Esophagus squamous epithelium (tissue), 5 donors: ENCODE measurements at regions not wholly inside any gene's neighbourhood (a gene's known extent, or its start where the extent isn't known, plus 50 kb on each side); places are given as distances from the start of the nearest gene placed in this dataset.

Source experiments
- DNase-seq: peaks from one replicate; lab custom pipeline; 2025; lab: John Stamatoyannopoulos, UW
- H3K27ac ChIP-seq, 4 donors: fragments of 200-600 bp; sonication (generic); one replicate each; pipeline ENCODE4 v1.5.1; 2016 to 2019; ENCODE audit warnings: mild to moderate bottlenecking in 1 of 4
- H3K27me3 ChIP-seq, 4 donors: fragments of 200-600 bp; sonication (generic); 1 replicate in 3 of 4; 2 replicates in 1 of 4; pipeline versions ENCODE4 v1.5.1 to v1.6.0; 2017 to 2021; ENCODE audit warnings: antibody characterized with exemption in 1 of 4
- H3K36me3 ChIP-seq, 3 donors: fragments of 200-600 bp; sonication (generic); one replicate each; pipeline ENCODE4 v1.5.1; 2016 to 2019
- H3K4me1 ChIP-seq, 3 donors: fragments of 200-600 bp; sonication (generic); one replicate each; pipeline ENCODE4 v1.5.1; 2017 to 2019
- H3K4me3 ChIP-seq, 4 donors: fragments of 200-600 bp; sonication (generic); 1 replicate in 3 of 4; 2 replicates in 1 of 4; pipeline ENCODE4 v1.5.1; 2016 to 2019; ENCODE audit warnings: mild to moderate bottlenecking in 2 of 4, moderate library complexity in 1 of 4
- H3K9me3 ChIP-seq, 3 donors: fragments of 200-600 bp; sonication (generic); one replicate each; pipeline ENCODE4 v1.5.1; 2016 to 2019
- POLR2A ChIP-seq, 4 donors: fragments of 450-650 bp; IDR thresholded peaks; one replicate each; pipeline ENCODE4 v1.6.1; 2017; ENCODE audit warnings: antibody characterized with exemption in 4 of 4, mild to moderate bottlenecking in 4 of 4, moderate library complexity in 3 of 4
- WGBS, 2 donors: methylation state at CpG; one replicate each; pipeline ENCODE4 v1.1.5; 2018; 5-methylcytosine and 5-hydroxymethylcytosine counted together
- intact Hi-C: fragments of 100-400 bp; cut with DNase I; formaldehyde crosslinking; loops from one replicate; pipeline ENCODE4 v1.15.0; 2022
- TF ChIP-seq, protein P1 (sequence below), 6 experiments: fragments of 450-650 bp in 4 of 6; fragments of 200-600 bp in 2 of 6; sonication (generic) in 2 of 6; IDR thresholded peaks; one replicate each; pipeline ENCODE4 v1.5.1; 2016 to 2019; ENCODE audit warnings: antibody characterized with exemption in 6 of 6, mild to moderate bottlenecking in 4 of 6, moderate library complexity in 4 of 6
- donor health status: DM: yes; HTN: yes; CAD: no.

GRCh38 chr18:78244779-78245178, 734.8 kb upstream of the SALL3 start:
- H3K27ac ChIP-seq = no peak overlapping the region
- peaks cover 0 to 9% (median 0%) of the 10 kb centered on the region in 4 donors for H3K27me3 ChIP-seq
- no peaks in the 10 kb centered on the region for H3K9me3 ChIP-seq
- no peak for DNase-seq
- 57 to 80% methylated on average over 4 of the region's 4 CpGs for WGBS, 2 donors
- TF ChIP-seq POLR2A (IDR thresholded peaks at IDR 0.05) = no peak
- TF ChIP-seq, protein P1, sequence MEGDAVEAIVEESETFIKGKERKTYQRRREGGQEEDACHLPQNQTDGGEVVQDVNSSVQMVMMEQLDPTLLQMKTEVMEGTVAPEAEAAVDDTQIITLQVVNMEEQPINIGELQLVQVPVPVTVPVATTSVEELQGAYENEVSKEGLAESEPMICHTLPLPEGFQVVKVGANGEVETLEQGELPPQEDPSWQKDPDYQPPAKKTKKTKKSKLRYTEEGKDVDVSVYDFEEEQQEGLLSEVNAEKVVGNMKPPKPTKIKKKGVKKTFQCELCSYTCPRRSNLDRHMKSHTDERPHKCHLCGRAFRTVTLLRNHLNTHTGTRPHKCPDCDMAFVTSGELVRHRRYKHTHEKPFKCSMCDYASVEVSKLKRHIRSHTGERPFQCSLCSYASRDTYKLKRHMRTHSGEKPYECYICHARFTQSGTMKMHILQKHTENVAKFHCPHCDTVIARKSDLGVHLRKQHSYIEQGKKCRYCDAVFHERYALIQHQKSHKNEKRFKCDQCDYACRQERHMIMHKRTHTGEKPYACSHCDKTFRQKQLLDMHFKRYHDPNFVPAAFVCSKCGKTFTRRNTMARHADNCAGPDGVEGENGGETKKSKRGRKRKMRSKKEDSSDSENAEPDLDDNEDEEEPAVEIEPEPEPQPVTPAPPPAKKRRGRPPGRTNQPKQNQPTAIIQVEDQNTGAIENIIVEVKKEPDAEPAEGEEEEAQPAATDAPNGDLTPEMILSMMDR (IDR thresholded peaks at IDR 0.05) = no peak
- no peaks in the 10 kb centered on the region for H3K36me3 ChIP-seq
- peaks cover 0 to 27% (median 8%) of the 10 kb centered on the region in 3 donors for H3K4me1 ChIP-seq
- no peak overlapping the region for H3K4me3 ChIP-seq
- intact Hi-C loops = no loop called here

DNA sequence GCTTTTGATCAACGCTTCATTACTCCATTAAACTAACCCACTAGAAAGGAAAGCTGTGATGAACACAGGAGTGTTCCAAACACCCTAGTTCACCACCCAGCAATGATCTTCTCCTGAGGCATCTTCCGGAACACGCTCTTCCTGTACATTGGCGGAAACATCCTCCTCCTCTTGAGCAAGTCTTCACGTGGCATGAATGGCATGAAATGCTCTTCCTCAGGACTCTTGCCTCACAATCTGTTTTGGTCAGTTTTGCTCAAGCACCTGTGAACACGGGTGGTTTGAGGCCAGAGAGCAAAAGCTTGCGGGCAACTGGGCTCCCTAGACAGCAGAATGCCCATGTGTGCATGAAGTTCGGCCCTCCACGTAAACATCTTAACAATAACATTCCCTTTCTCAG, 734.2 kb upstream of the SALL3 start:
- intact Hi-C loops = no loop called here
- Histone ChIP-seq H3K4me3 (no peak overlapping the region), H3K36me3 (no peaks in the 10 kb centered on the region), H3K27me3 (peaks cover 0 to 9% (median 0%) of the 10 kb centered on the region in 4 donors), H3K9me3 (no peaks in the 10 kb centered on the region), H3K27ac (no peak overlapping the region), H3K4me1 (peaks cover 0 to 27% (median 8%) of the 10 kb centered on the region in 3 donors)
- no peak for DNase-seq
- 81 to 89% methylated on average over 6 to 9 of the region's 9 CpGs for WGBS, 2 donors
- no peak for TF ChIP-seq POLR2A (IDR thresholded peaks at IDR 0.05)
- TF ChIP-seq, protein P1 (IDR thresholded peaks at IDR 0.05) = no peak

DNA sequence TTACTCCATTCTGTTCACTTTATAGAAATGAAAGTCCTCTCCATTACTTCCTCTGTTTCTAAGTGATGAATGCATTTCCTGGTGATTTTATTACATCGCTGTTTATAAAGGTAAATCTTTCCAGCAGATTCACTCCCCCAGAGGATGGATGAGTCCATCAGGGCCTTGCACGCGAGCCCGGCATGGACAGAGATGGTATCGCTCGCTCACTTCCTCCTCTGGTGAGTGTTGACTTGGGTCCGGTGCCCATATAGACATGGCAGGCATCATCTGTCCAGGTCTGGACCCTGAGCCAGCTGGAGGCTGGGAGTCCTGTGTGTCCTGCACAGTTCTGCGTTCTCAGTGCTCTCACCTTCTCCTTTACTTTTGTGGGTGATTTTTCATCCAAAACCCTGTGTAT, 733.6 kb upstream of the SALL3 start:
- intact Hi-C loops = no loop called here
- H3K4me3 ChIP-seq = no peak overlapping the region
- H3K27me3 ChIP-seq = peaks cover 0 to 9% (median 0%) of the 10 kb centered on the region in 4 donors
- H3K36me3 ChIP-seq = no peaks in the 10 kb centered on the region
- no peak overlapping the region for H3K27ac ChIP-seq
- WGBS, 2 donors = 83 to 93% methylated on average over 7 to 8 of the region's 8 CpGs
- no peak for DNase-seq
- TF ChIP-seq, protein P1 (IDR thresholded peaks at IDR 0.05) = no peak
- TF ChIP-seq POLR2A (IDR thresholded peaks at IDR 0.05) = no peak
- no peaks in the 10 kb centered on the region for H3K9me3 ChIP-seq
- peaks cover 0 to 22% (median 8%) of the 10 kb centered on the region in 3 donors for H3K4me1 ChIP-seq

GRCh38 chr18:78246588-78246987, 733.0 kb upstream of the SALL3 start:
- no peak overlapping the region for H3K27ac ChIP-seq
- DNase-seq = no peak
- H3K4me1 ChIP-seq = peaks cover 0 to 17% (median 8%) of the 10 kb centered on the region in 3 donors
- no peak for TF ChIP-seq POLR2A (IDR thresholded peaks at IDR 0.05)
- TF ChIP-seq, protein P1 (IDR thresholded peaks at IDR 0.05) = no peak
- H3K27me3 ChIP-seq = peaks cover 0 to 9% (median 0%) of the 10 kb centered on the region in 4 donors
- intact Hi-C loops = no loop called here
- H3K4me3 ChIP-seq = no peak overlapping the region
- H3K9me3 ChIP-seq = no peaks in the 10 kb centered on the region
- 75 to 78% methylated on average over 16 to 17 of the region's 17 CpGs for WGBS, 2 donors
- no peaks in the 10 kb centered on the region for H3K36me3 ChIP-seq

GRCh38 chr18:78247615-78248289, 731.9 kb upstream of the SALL3 start:
- no peak overlapping the region for H3K4me3 ChIP-seq
- peaks cover 0 to 5% (median 2%) of the 10 kb centered on the region in 3 donors for H3K4me1 ChIP-seq
- intact Hi-C loops = no loop called here
- H3K9me3 ChIP-seq = no peaks in the 10 kb centered on the region
- WGBS, 2 donors = 84 to 85% methylated on average over 14 of the region's 14 CpGs
- H3K27me3 ChIP-seq = peaks cover 0 to 9% (median 0%) of the 10 kb centered on the region in 4 donors
- no peaks in the 10 kb centered on the region for H3K36me3 ChIP-seq
- TF ChIP-seq, protein P1 (IDR thresholded peaks at IDR 0.05) = no peak
- no peak for TF ChIP-seq POLR2A (IDR thresholded peaks at IDR 0.05)
- no peak overlapping the region for H3K27ac ChIP-seq
- no peak for DNase-seq
